ENCODE measurements at regions not wholly inside any gene's neighbourhood (a gene's known extent, or its start where the extent isn't known, plus 50 kb on each side); places are given as distances from the start of the nearest gene placed in this dataset.

DNA sequence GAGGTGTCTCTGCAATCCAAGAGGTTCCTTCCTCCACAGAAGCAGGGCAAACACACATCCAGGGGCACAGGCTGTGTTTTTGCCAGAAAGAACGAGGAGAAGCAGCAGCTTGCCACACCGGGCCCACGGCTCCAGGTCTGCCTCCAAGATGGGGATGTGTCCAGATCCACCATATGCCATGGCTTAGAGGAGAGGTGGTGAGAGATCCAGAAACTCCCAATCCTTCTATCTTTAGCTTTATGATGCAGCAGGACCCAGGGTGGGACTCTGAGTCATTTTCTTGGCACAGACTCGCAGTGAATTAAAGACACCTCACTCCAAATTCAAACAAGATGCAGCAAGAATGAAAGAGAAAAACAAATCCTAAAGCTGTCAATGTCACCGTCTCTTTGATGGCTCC lies 481.4 kb upstream of the TMEM132C start:
- Histone ChIP-seq H3K27ac (peak overlapping the region; percentile 26; the same call in 1 of the 2 replicates), H3K9me3 (ENCODE audit: low read depth) (no peaks in the 10 kb centered on the region), H4K20me1 (ENCODE audit: insufficient read depth) (no peaks in the 10 kb centered on the region), H3K4me2 (ENCODE audit: unreplicated experiment) (peak overlapping the region; percentile 60), H3K36me3 (ENCODE audit: low read depth) (no peaks in the 10 kb centered on the region), H2AFZ (peak overlapping the region; percentile 30), H3K79me2 (ENCODE audit: insufficient read depth) (no peaks in the 10 kb centered on the region), H3K27me3 (replicated peaks; ENCODE audit: insufficient read depth) (no peaks in the 10 kb centered on the region), H3F3A (ENCODE audit: insufficient read depth) (0 out of 2 replicates have a peak, but pooled peaks cover 7% of the 10 kb centered on the region), H3K4me1 (ENCODE audit: insufficient read depth) (peaks cover 13% of the 10 kb centered on the region), H3K4me3 (peak overlapping the region; percentile 35), H3K9ac (no peak overlapping the region), H3K9me2 (ENCODE audit: insufficient read depth) (no peaks in the 10 kb centered on the region)
- TF ChIP-seq EZH2 (IDR thresholded peaks at IDR 0.05; ENCODE audit: insufficient read depth, poor library complexity, severe bottlenecking), result no peak
- no peak for TF ChIP-seq EZH2phosphoT487 (IDR thresholded peaks at IDR 0.05; ENCODE audit: insufficient read depth, low read depth)
- DNase-seq, result peak; percentile 89
- in situ Hi-C loops (cut with MboI), result no loop called here
- WGBS, 2 experiments (ENCODE audit: low coverage in 1 of 2, low lambda C conversion rate in 2 of 2, missing lambda C conversion rate in 2 of 2), result 1 to 5% methylated on average over 5 of the region's 5 CpGs

- in situ Hi-C loops (cut with MboI), result no loop called here
- TF ChIP-seq EZH2 (IDR thresholded peaks at IDR 0.05; ENCODE audit: insufficient read depth, poor library complexity, severe bottlenecking), result no peak
- TF ChIP-seq EZH2phosphoT487 (IDR thresholded peaks at IDR 0.05; ENCODE audit: insufficient read depth, low read depth), result no peak
- Histone ChIP-seq H3K9ac (no peak overlapping the region), H3K4me1 (ENCODE audit: insufficient read depth) (peaks cover 13% of the 10 kb centered on the region), H3K36me3 (ENCODE audit: low read depth) (no peaks in the 10 kb centered on the region), H4K20me1 (ENCODE audit: insufficient read depth) (no peaks in the 10 kb centered on the region), H2AFZ (peak overlapping the region; percentile 30), H3K27ac (peak overlapping the region; percentile 26; the same call in 1 of the 2 replicates), H3K4me3 (peak overlapping the region; percentile 35), H3F3A (ENCODE audit: insufficient read depth) (0 out of 2 replicates have a peak, but pooled peaks cover 7% of the 10 kb centered on the region), H3K79me2 (ENCODE audit: insufficient read depth) (no peaks in the 10 kb centered on the region), H3K27me3 (replicated peaks; ENCODE audit: insufficient read depth) (no peaks in the 10 kb centered on the region), H3K4me2 (ENCODE audit: unreplicated experiment) (peak overlapping the region; percentile 60), H3K9me2 (ENCODE audit: insufficient read depth) (no peaks in the 10 kb centered on the region), H3K9me3 (ENCODE audit: low read depth) (no peaks in the 10 kb centered on the region)
- WGBS, 2 experiments (ENCODE audit: low coverage in 1 of 2, low lambda C conversion rate in 2 of 2, missing lambda C conversion rate in 2 of 2), result 14 to 18% methylated on average over 8 of the region's 8 CpGs
- DNase-seq, result peak; percentile 40
Measured at GRCh38 chr12:127785986-127786590, 480.9 kb upstream of the TMEM132C start.

GRCh38 chr12:127787544-127787943 lies 479.4 kb upstream of the TMEM132C start:
- Histone ChIP-seq H3K27me3 (replicated peaks; ENCODE audit: insufficient read depth) (no peaks in the 10 kb centered on the region), H3F3A (ENCODE audit: insufficient read depth) (0 out of 2 replicates have a peak, but pooled peaks cover 7% of the 10 kb centered on the region), H2AFZ (no peak overlapping the region), H3K4me3 (no peak overlapping the region), H3K9me3 (ENCODE audit: low read depth) (no peaks in the 10 kb centered on the region), H4K20me1 (ENCODE audit: insufficient read depth) (no peaks in the 10 kb centered on the region), H3K9ac (no peak overlapping the region), H3K27ac (no peak overlapping the region), H3K4me1 (ENCODE audit: insufficient read depth) (peaks cover 13% of the 10 kb centered on the region), H3K79me2 (ENCODE audit: insufficient read depth) (no peaks in the 10 kb centered on the region), H3K4me2 (ENCODE audit: unreplicated experiment) (no peak overlapping the region), H3K9me2 (ENCODE audit: insufficient read depth) (no peaks in the 10 kb centered on the region), H3K36me3 (ENCODE audit: low read depth) (no peaks in the 10 kb centered on the region)
- 82 to 97% methylated on average over 15 to 19 of the region's 19 CpGs for WGBS, 2 experiments (ENCODE audit: low coverage in 1 of 2, low lambda C conversion rate in 2 of 2, missing lambda C conversion rate in 2 of 2)
- DNase-seq, result no peak
- in situ Hi-C loops (cut with MboI), result no loop called here
- TF ChIP-seq EZH2 (IDR thresholded peaks at IDR 0.05; ENCODE audit: insufficient read depth, poor library complexity, severe bottlenecking) (no peak), EZH2phosphoT487 (IDR thresholded peaks at IDR 0.05; ENCODE audit: insufficient read depth, low read depth) (no peak)

DNA sequence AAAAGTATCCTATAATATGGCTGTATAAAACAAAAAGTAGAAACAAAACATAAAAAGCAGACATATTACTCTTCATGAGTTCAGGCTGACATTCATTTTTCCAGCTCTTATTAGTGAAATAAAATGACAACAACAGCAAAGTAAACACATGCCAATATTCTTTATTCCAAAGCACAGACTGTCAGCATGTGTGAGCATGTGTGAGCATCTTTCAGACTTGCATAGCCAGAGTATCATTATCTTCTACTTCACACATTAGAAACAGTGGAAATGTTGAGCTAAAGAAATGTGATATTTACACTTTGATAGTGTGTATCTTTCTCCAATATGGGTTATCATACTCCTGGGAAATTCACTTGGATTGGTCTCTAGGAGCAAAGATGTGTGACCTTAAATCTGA lies 476.6 kb upstream of the TMEM132C start:
- Histone ChIP-seq H3F3A (ENCODE audit: insufficient read depth) (0 out of 2 replicates have a peak, but pooled peaks cover 5% of the 10 kb centered on the region), H3K9me2 (ENCODE audit: insufficient read depth) (no peaks in the 10 kb centered on the region), H3K27ac (no peak overlapping the region), H3K79me2 (ENCODE audit: insufficient read depth) (no peaks in the 10 kb centered on the region), H3K4me3 (no peak overlapping the region), H3K4me2 (ENCODE audit: unreplicated experiment) (no peak overlapping the region), H3K27me3 (replicated peaks; ENCODE audit: insufficient read depth) (no peaks in the 10 kb centered on the region), H3K4me1 (ENCODE audit: insufficient read depth) (peaks cover 8% of the 10 kb centered on the region), H3K36me3 (ENCODE audit: low read depth) (no peaks in the 10 kb centered on the region), H2AFZ (no peak overlapping the region), H3K9ac (no peak overlapping the region), H4K20me1 (ENCODE audit: insufficient read depth) (no peaks in the 10 kb centered on the region), H3K9me3 (ENCODE audit: low read depth) (no peaks in the 10 kb centered on the region)
- in situ Hi-C loops (cut with MboI), result no loop called here
- DNase-seq, result no peak
- no peak for TF ChIP-seq EZH2 (IDR thresholded peaks at IDR 0.05; ENCODE audit: insufficient read depth, poor library complexity, severe bottlenecking)
- TF ChIP-seq EZH2phosphoT487 (IDR thresholded peaks at IDR 0.05; ENCODE audit: insufficient read depth, low read depth), result no peak

All from GM23248 (cell line).